GM23338 (cell line): ENCODE measurements at regions not wholly inside any gene's neighbourhood (a gene's known extent, or its start where the extent isn't known, plus 50 kb on each side); places are given as distances from the start of the nearest gene placed in this dataset.

ENCODE experiments used
- CTCF ChIP-seq, 2 experiments: fragments of 200-600 bp in 1 of 2; sonication (generic) in 1 of 2; conservative IDR thresholded peaks; 2 replicates each; pipeline versions ENCODE4 v1.5.1 to v1.6.1; 2016 to 2017; ENCODE audit warnings: antibody characterized with exemption in 2 of 2, low read depth in 2 of 2, mild to moderate bottlenecking in 2 of 2, moderate library complexity in 1 of 2
- EZH2phosphoT487 ChIP-seq: fragments of 200-600 bp; sonication (generic); IDR thresholded peaks from one replicate; pipeline ENCODE4 v1.8.1; 2018; ENCODE audit warnings: antibody characterized with exemption; ENCODE audit not compliant: unreplicated experiment

- TF ChIP-seq CTCF (conservative IDR thresholded peaks at IDR 0.05; ENCODE audit: low read depth in 2 of 2) (no peak), EZH2phosphoT487 (no peak)
These were observed 222.4 kb downstream of the UNC5CL start for GRCh38 chr6:40816601-40817000.
